Sigmoid colon (tissue), 4 donors: ENCODE measurements at regions not wholly inside any gene's neighbourhood (a gene's known extent, or its start where the extent isn't known, plus 50 kb on each side); places are given as distances from the start of the nearest gene placed in this dataset.

ENCODE experiments used
- EP300 ChIP-seq, 4 donors: sonication (generic); formaldehyde crosslinking; IDR thresholded peaks; one replicate each; pipeline ENCODE4 v1.6.1; 2017; ENCODE audit warnings: antibody characterized with exemption in 4 of 4
- POLR2A ChIP-seq, 2 donors: fragments of 450-650 bp; IDR thresholded peaks; one replicate each; pipeline ENCODE4 v1.6.1; 2016; ENCODE audit warnings: antibody characterized with exemption in 2 of 2, mild to moderate bottlenecking in 2 of 2, moderate library complexity in 2 of 2
- TF ChIP-seq, protein P1 (sequence below), 4 experiments: fragments of 450-650 bp in 3 of 4; fragments of 200-600 bp in 1 of 4; IDR thresholded peaks; one replicate each; pipeline ENCODE4 v1.5.1; 2016 to 2019; ENCODE audit warnings: antibody characterized with exemption in 4 of 4, mild to moderate bottlenecking in 3 of 4, moderate library complexity in 2 of 4

DNA sequence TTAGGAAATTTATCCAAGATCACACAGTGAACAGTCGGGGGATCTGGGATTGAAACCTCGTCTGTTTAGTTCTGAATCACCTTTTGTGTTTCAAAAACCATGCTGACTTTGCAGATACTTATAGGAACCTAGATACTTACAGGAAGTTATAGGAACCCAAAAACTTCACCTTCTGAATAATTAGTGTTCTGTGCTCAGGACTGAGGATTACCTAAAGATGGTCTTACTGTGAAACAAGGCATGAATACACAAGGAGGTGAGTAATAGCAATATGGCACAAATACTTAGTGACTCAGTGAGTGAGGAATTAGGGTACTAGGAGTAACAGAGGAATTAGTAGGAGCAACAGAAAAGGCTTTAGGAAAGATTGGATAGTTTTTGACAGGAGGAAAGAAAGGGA lies 145.5 kb downstream of the LRATD1 start:
- TF ChIP-seq, protein P1, sequence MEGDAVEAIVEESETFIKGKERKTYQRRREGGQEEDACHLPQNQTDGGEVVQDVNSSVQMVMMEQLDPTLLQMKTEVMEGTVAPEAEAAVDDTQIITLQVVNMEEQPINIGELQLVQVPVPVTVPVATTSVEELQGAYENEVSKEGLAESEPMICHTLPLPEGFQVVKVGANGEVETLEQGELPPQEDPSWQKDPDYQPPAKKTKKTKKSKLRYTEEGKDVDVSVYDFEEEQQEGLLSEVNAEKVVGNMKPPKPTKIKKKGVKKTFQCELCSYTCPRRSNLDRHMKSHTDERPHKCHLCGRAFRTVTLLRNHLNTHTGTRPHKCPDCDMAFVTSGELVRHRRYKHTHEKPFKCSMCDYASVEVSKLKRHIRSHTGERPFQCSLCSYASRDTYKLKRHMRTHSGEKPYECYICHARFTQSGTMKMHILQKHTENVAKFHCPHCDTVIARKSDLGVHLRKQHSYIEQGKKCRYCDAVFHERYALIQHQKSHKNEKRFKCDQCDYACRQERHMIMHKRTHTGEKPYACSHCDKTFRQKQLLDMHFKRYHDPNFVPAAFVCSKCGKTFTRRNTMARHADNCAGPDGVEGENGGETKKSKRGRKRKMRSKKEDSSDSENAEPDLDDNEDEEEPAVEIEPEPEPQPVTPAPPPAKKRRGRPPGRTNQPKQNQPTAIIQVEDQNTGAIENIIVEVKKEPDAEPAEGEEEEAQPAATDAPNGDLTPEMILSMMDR (IDR thresholded peaks at IDR 0.05) = no peak
- no peak for TF ChIP-seq EP300 (IDR thresholded peaks at IDR 0.05)
- no peak for TF ChIP-seq POLR2A (IDR thresholded peaks at IDR 0.05)
